ENCODE measurements at regions not wholly inside any gene's neighbourhood (a gene's known extent, or its start where the extent isn't known, plus 50 kb on each side); places are given as distances from the start of the nearest gene placed in this dataset.

DNA sequence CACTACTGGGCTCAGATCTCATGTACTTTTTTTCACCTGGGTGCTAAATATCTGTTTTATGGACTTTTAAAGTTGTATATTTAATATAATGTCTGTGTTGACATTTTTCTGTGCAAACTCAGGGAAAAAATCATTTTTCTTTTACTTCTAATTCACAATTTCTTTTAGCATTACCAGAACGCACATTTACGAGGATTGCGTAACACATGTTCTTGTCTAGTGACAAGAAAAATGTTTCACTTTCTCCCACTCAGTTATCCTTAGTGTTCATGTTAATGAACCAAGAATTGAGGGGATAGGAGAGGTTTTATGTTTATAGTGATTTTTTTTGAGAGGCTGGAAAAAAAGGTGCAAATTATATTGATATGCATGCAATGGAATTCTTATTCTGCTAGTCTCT, 86.3 kb upstream of the PJA2 start:
- no peaks in the 10 kb centered on the region for H3K79me2 ChIP-seq (ENCODE audit: insufficient read depth, low read length)
- H3K27me3 ChIP-seq (ENCODE audit: low read length) = no peaks in the 10 kb centered on the region
- H4K20me1 ChIP-seq (ENCODE audit: low read depth, low read length) = no peaks in the 10 kb centered on the region
- no peak overlapping the region for H3K9ac ChIP-seq (ENCODE audit: low read length)
- H3K4me3 ChIP-seq (ENCODE audit: insufficient read depth, low read length, poor library complexity, severe bottlenecking) = no peak overlapping the region
- no peaks in the 10 kb centered on the region for H3K9me3 ChIP-seq (ENCODE audit: insufficient read depth, low read length)
- H3K9me2 ChIP-seq (replicated peaks; ENCODE audit: insufficient read depth, low read length) = no peaks in the 10 kb centered on the region
- no peaks in the 10 kb centered on the region for H3K36me3 ChIP-seq (ENCODE audit: low read length)
- TF ChIP-seq CTCF (IDR thresholded peaks at IDR 0.05; ENCODE audit: insufficient read depth, low read length, poor library complexity, severe bottlenecking) (no peak), EZH2phosphoT487 (conservative IDR thresholded peaks at IDR 0.05; ENCODE audit: low read length) (no peak)
- H3K4me2 ChIP-seq (ENCODE audit: low read depth, low read length, poor library complexity, severe bottlenecking) = no peak overlapping the region
- no peak overlapping the region for H3K27ac ChIP-seq (ENCODE audit: low read depth, low read length)
- no peaks in the 10 kb centered on the region for H3F3A ChIP-seq (ENCODE audit: insufficient read depth)
- no peak overlapping the region for H2AFZ ChIP-seq (ENCODE audit: low read depth, low read length, severe bottlenecking)

DNA sequence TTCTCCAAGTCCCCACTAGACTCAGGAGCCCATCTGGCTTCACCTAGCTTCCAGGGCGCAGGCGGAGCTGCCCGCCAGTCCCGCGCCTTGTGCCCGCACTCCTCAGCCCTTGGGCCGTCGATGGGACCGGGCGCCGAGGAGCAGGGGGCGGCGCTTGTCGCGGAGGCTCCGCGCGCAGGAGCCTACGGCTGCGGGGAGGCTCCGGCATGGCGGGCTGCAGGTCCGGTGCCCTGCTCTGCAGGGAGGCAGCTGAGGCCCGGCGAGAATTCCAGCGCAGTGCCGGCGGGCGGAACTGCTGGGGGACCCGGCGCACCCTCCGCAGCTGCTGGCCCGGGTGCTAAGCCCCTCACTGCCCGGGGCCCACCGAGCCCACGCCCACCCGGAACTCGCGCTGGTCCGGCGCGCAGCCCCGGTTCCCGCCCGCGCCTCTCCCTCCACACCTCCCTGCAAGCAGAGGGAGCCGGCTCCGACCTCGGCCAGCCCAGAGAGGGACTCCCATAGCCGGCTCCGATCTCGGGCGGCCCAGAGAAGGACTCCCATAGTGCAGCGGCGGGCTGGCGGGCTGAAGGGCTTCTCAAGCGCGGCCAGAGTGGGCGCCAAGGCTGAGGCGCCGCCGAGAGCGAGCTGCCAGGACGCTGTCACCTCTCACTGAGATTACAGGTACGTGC, 78.1 kb upstream of the PJA2 start:
- Histone ChIP-seq H3K27ac (ENCODE audit: low read depth, low read length) (no peak overlapping the region), H3K9me3 (ENCODE audit: insufficient read depth, low read length) (no peaks in the 10 kb centered on the region)

DNA sequence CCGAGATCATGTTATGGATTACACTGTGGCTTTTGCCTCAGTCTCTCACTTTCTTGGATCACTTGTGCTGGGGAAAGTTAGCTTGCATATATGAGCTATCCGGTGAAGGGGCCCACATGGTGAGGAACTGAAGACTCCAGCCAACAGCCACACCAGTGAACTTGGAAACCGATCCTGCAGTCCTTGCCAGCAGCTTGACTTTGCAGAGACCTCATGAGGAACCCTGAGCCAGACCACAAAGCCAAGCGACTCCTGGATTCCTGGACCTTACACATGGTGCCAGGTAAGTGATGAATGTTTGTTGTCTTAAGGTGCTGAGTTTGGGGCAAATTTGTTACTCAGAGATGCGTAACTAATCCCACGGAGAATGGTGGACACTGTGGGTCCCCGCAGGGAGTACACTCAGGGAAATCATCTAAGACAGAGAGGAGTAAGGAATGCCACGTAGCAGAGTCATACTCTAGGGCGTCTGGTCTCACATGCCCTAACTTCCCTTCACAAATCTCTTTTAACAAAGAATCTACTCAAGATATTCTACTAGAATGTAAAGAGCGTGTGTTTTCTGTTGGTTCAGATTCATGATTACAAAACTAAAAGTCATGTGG, 76.5 kb upstream of the PJA2 start:
- Histone ChIP-seq H3K9me2 (replicated peaks; ENCODE audit: insufficient read depth, low read length) (no peaks in the 10 kb centered on the region), H3K79me2 (ENCODE audit: insufficient read depth, low read length) (no peaks in the 10 kb centered on the region), H3K27me3 (ENCODE audit: low read length) (no peaks in the 10 kb centered on the region), H4K20me1 (ENCODE audit: low read depth, low read length) (no peaks in the 10 kb centered on the region), H3F3A (ENCODE audit: insufficient read depth) (no peaks in the 10 kb centered on the region), H3K36me3 (ENCODE audit: low read length) (no peaks in the 10 kb centered on the region), H3K4me2 (ENCODE audit: low read depth, low read length, poor library complexity, severe bottlenecking) (no peak overlapping the region), H3K27ac (ENCODE audit: low read depth, low read length) (no peak overlapping the region), H2AFZ (ENCODE audit: low read depth, low read length, severe bottlenecking) (no peak overlapping the region), H3K9ac (ENCODE audit: low read length) (no peak overlapping the region), H3K9me3 (ENCODE audit: insufficient read depth, low read length) (no peaks in the 10 kb centered on the region), H3K4me3 (ENCODE audit: insufficient read depth, low read length, poor library complexity, severe bottlenecking) (no peak overlapping the region)
- no peak for TF ChIP-seq EZH2phosphoT487 (conservative IDR thresholded peaks at IDR 0.05; ENCODE audit: low read length)
- no peak for TF ChIP-seq CTCF (IDR thresholded peaks at IDR 0.05; ENCODE audit: insufficient read depth, low read length, poor library complexity, severe bottlenecking)

More for the DNA sequence above, 78.1 kb upstream of the PJA2 start:
- Histone ChIP-seq H3F3A (ENCODE audit: insufficient read depth) (no peaks in the 10 kb centered on the region), H3K4me2 (ENCODE audit: low read depth, low read length, poor library complexity, severe bottlenecking) (no peak overlapping the region), H3K9me2 (replicated peaks; ENCODE audit: insufficient read depth, low read length) (no peaks in the 10 kb centered on the region), H3K79me2 (ENCODE audit: insufficient read depth, low read length) (no peaks in the 10 kb centered on the region), H3K36me3 (ENCODE audit: low read length) (no peaks in the 10 kb centered on the region), H3K9ac (ENCODE audit: low read length) (no peak overlapping the region), H4K20me1 (ENCODE audit: low read depth, low read length) (no peaks in the 10 kb centered on the region), H3K27me3 (ENCODE audit: low read length) (no peaks in the 10 kb centered on the region), H3K4me3 (ENCODE audit: insufficient read depth, low read length, poor library complexity, severe bottlenecking) (no peak overlapping the region), H2AFZ (ENCODE audit: low read depth, low read length, severe bottlenecking) (no peak overlapping the region)
- no peak for TF ChIP-seq CTCF (IDR thresholded peaks at IDR 0.05; ENCODE audit: insufficient read depth, low read length, poor library complexity, severe bottlenecking)
- no peak for TF ChIP-seq EZH2phosphoT487 (conservative IDR thresholded peaks at IDR 0.05; ENCODE audit: low read length)

Measured in SU-DHL-6 (cell line).